Neutrophil (primary cell): ENCODE measurements at regions not wholly inside any gene's neighbourhood (a gene's known extent, or its start where the extent isn't known, plus 50 kb on each side); places are given as distances from the start of the nearest gene placed in this dataset.

Experiments used
- H3K27ac ChIP-seq: fragments of 200-600 bp; sonication (generic); 2 replicates; pipeline ENCODE4 v1.5.1; 2016; ENCODE audit warnings: mild to moderate bottlenecking, moderate library complexity
- H3K27me3 ChIP-seq: fragments of 200-600 bp; sonication (generic); 2 replicates; pipeline ENCODE4 v1.6.0; 2016; ENCODE audit warnings: mild to moderate bottlenecking
- H3K36me3 ChIP-seq: fragments of 200-600 bp; sonication (generic); 2 replicates; pipeline ENCODE4 v1.5.1; 2017
- H3K4me1 ChIP-seq, 2 experiments: fragments of 200-600 bp in 1 of 2; sonication (generic) in 1 of 2; 1 replicate in 1 of 2; 2 replicates in 1 of 2; pipeline versions ENCODE4 v1.5.1 to v1.6.1; 2013 to 2016; ENCODE audit warnings: low read depth in 1 of 2, low read length in 1 of 2, mild to moderate bottlenecking in 1 of 2, moderate library complexity in 1 of 2; ENCODE audit not compliant: control insufficient read depth in 1 of 2, insufficient read depth in 1 of 2
- H3K4me3 ChIP-seq, 2 experiments: fragments of 200-600 bp in 1 of 2; sonication (generic) in 1 of 2; 1 replicate in 1 of 2; 2 replicates in 1 of 2; pipeline ENCODE4 v1.5.1; 2013 to 2016; ENCODE audit warnings: low read depth in 1 of 2, low read length in 1 of 2, mild to moderate bottlenecking in 1 of 2, moderate library complexity in 1 of 2
- H3K9me3 ChIP-seq: fragments of 200-600 bp; sonication (generic); 2 replicates; pipeline ENCODE4 v1.5.1; 2016
- TF ChIP-seq, protein P1 (sequence below): fragments of 200-600 bp; sonication (generic); IDR thresholded peaks from 2 replicates; pipeline ENCODE4 v1.5.1; 2016; ENCODE audit warnings: antibody characterized with exemption

DNA sequence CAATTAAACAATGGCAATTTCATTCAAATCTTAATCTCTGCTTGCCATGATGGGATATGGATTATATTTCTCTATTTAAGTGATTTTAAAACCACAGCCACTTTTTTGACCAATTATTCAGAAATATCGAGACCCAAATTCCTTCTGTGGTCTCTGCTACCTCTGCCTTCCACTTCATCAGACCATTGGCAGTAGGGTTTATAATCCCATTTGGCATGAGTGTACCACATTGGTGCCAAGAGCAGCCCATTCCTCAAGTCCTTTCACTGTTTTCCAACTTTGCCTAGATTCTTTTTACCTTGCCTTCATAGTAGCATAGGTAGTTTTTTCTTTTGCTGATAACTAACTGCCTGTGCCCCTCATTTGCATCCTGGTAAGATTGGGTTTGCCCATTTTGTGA is 319.9 kb downstream of the ARL4A start:
- H3K27me3 ChIP-seq = no peaks in the 10 kb centered on the region
- TF ChIP-seq, protein P1, sequence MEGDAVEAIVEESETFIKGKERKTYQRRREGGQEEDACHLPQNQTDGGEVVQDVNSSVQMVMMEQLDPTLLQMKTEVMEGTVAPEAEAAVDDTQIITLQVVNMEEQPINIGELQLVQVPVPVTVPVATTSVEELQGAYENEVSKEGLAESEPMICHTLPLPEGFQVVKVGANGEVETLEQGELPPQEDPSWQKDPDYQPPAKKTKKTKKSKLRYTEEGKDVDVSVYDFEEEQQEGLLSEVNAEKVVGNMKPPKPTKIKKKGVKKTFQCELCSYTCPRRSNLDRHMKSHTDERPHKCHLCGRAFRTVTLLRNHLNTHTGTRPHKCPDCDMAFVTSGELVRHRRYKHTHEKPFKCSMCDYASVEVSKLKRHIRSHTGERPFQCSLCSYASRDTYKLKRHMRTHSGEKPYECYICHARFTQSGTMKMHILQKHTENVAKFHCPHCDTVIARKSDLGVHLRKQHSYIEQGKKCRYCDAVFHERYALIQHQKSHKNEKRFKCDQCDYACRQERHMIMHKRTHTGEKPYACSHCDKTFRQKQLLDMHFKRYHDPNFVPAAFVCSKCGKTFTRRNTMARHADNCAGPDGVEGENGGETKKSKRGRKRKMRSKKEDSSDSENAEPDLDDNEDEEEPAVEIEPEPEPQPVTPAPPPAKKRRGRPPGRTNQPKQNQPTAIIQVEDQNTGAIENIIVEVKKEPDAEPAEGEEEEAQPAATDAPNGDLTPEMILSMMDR = no peak
- no peak overlapping the region for H3K27ac ChIP-seq
- H3K36me3 ChIP-seq = no peaks in the 10 kb centered on the region
- no peaks in the 10 kb centered on the region for H3K9me3 ChIP-seq
- H3K4me3 ChIP-seq = no peak overlapping the region
- H3K4me1 ChIP-seq = no peaks in the 10 kb centered on the region

- Histone ChIP-seq H3K4me3 (no peak overlapping the region), H3K4me1 (no peaks in the 10 kb centered on the region), H3K9me3 (no peaks in the 10 kb centered on the region), H3K27me3 (no peaks in the 10 kb centered on the region), H3K36me3 (no peaks in the 10 kb centered on the region), H3K27ac (no peak overlapping the region)
- TF ChIP-seq, protein P1 = no peak
Measured at GRCh38 chr7:13009517-13009916, 322.1 kb downstream of the ARL4A start.

- H3K27ac ChIP-seq = no peak overlapping the region
- H3K9me3 ChIP-seq = no peaks in the 10 kb centered on the region
- H3K27me3 ChIP-seq = no peaks in the 10 kb centered on the region
- H3K4me1 ChIP-seq = no peaks in the 10 kb centered on the region
- no peaks in the 10 kb centered on the region for H3K36me3 ChIP-seq
- TF ChIP-seq, protein P1 = no peak
- H3K4me3 ChIP-seq = no peak overlapping the region
Measured at GRCh38 chr7:13014011-13014410, 326.6 kb downstream of the ARL4A start.

- Histone ChIP-seq H3K4me1 (no peaks in the 10 kb centered on the region), H3K27ac (no peak overlapping the region), H3K36me3 (no peaks in the 10 kb centered on the region), H3K9me3 (no peaks in the 10 kb centered on the region), H3K4me3 (no peak overlapping the region), H3K27me3 (no peaks in the 10 kb centered on the region)
- TF ChIP-seq, protein P1 = no peak
Measured at GRCh38 chr7:13016036-13016581, 328.7 kb downstream of the ARL4A start.

- Histone ChIP-seq H3K4me1 (no peaks in the 10 kb centered on the region), H3K9me3 (no peaks in the 10 kb centered on the region), H3K4me3 (no peak overlapping the region), H3K36me3 (no peaks in the 10 kb centered on the region), H3K27me3 (no peaks in the 10 kb centered on the region), H3K27ac (no peak overlapping the region)
- TF ChIP-seq, protein P1 = no peak
Measured at GRCh38 chr7:13016592-13017332, 329.3 kb downstream of the ARL4A start.
